Ecto neural progenitor cell (in vitro differentiated cells): ENCODE measurements at regions not wholly inside any gene's neighbourhood (a gene's known extent, or its start where the extent isn't known, plus 50 kb on each side); places are given as distances from the start of the nearest gene placed in this dataset.
A peak's percentile ranks its signal among the peaks of the same experiment; 100 is the strongest.
"Not testable (repeated sequence)": the region's sequence is repeated elsewhere in the genome, so short reads cannot be mapped to it uniquely, and the experiment has no call there.

ENCODE experiments used
- DNase-seq: peaks from one replicate; pipeline ENCODE4 v3.0.0-alpha.2; 2018; ENCODE audit warnings: low spot score

DNA sequence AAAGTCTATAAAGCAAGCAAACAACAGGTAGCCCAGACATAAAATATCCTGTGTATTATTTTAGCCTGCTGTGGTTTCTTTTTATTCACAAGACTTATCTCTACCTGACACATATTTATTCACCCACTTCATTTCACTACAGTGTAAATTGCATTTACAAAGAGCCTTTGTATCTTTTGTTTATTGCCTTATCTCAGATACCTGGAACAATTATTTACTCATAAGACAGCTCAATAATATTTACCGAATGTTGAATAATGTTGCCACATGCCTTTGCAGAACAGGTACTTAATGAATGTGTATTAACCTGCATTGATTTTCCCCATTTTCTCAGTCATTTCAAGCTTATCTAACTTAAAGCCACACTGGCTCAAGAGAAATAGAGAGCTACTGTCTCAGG lies 603.6 kb downstream of the FBXO15 start:
- DNase-seq: no peak

GRCh38 chr18:73535990-73536389 lies 611.6 kb downstream of the FBXO15 start:
- no peak for DNase-seq

DNA sequence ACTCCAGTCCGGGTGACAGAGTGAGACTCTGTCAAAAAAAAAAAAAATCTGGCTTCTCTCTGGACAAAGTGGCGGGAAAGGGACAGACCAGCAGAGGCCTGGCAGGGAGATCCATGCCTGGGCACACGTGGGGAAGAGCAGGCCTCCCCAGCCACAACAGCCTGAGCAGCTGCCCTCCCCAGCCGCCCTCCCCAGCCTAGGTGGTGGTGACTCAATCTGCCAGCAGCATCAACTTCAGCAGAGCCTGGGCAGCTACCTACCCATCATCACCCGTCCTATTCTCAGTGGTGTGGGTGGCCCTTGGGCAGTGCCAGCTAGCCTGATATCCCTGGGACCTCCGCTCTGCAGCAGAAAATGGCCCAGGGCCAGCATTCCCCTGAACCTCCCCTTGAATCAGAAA lies 612.4 kb downstream of the FBXO15 start:
- DNase-seq: no peak

DNA sequence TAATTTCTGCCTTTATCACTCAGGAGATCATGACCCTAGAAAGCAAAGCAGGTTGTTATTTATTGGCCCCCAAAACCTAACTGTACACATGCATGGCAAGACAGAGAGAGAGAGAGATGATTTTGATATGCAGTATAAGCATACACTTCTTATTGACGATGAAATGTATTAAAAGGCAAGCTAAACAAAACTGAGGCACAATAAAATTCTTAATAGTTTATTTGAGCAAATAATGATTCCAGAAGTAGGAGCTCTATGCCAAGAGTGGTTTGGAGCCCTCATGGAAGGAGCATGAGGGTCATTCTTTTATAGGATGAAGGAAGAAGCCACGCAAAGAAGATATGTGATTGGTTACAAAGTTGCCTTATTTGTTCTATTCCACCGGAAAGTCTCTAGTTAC lies 616.0 kb downstream of the FBXO15 start:
- DNase-seq: no peak

GRCh38 chr18:73528066-73528465 lies 619.6 kb downstream of the FBXO15 start:
- DNase-seq: no peak

DNA sequence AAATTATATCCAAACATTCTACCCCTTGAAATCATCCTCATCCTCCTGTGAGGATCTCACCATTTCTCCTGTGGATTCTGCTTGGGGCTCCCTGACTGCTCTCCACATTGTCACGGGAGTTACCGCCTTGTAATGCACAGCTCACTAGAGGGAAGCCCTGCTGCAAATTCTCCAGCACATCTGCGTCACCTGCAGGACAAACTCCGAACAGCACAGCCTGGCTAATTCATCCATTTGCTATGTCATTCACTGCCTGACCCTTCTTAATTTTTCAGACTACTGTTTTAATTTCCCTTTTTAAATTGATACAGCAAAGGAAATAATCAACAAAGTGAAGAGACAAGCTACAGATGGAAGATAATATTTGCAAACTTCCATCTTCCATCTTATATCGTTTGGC lies 627.4 kb downstream of the FBXO15 start:
- DNase-seq: peak; percentile 62

- DNase-seq: not testable (repeated sequence)
Observed at GRCh38 chr18:73516056-73516455, 631.6 kb downstream of the FBXO15 start.

GRCh38 chr18:73514449-73514848 lies 633.2 kb downstream of the FBXO15 start:
- no peak for DNase-seq

GRCh38 chr18:73511771-73512503 lies 635.7 kb downstream of the FBXO15 start:
- no peak for DNase-seq

DNA sequence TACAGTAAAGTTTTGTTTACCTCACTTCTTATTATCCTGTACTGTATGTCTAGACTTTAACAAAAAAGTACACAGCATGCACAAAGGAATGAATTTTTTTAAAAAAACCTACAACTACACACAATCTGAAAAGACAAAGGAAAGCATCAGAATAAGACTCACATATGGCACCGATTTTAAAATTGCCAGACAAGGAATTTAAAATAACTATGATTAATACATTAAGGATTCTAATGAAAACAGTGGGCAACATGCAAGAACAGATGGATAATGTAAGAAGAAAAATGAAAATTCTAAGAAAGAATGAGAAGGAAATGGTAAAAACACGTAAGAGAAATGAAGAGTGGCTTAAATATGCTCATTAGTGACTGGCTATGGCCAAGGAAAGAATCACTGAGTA lies 638.2 kb downstream of the FBXO15 start:
- DNase-seq: no peak

DNA sequence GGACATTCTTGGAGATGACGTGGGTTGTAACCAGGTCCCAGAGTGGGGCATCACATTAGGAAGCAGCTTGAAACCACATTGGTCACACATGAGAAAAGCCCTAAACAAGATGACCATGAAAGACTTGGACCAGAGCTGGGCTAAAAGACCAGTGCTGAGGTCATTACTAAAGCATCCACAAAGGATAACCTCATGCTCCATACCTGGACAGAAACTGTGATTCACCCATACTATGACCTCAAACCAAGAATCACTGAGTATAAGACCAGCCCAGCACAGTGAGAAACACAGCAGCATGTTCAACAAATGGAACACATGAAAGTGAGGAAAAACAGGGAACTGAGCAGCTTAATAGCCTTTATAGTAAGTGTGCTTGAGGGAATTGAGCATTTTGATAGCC lies 635.5 kb upstream of the NETO1 start:
- DNase-seq: no peak

DNA sequence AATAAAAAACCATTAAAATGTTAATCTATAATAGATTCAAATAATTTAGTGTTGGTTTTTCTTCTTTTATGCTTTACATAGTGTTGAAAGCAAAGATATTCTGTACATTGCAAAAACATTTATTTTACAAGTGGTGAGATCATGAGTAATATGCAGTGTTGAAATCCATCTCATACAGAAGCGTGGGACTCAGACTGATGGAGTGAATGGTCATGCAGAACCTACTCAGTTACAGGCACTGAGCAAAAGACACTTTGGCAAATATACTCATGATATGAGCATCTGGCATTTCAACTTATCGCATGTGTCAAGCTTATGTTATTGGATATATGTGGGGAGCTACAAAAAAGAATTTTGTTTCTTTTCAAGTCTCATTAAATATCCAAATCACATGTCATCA lies 620.2 kb upstream of the NETO1 start:
- DNase-seq: no peak

- no peak for DNase-seq
Observed at GRCh38 chr18:73485166-73485565, 617.4 kb upstream of the NETO1 start.

- no peak for DNase-seq
Observed at GRCh38 chr18:73482901-73483300, 615.1 kb upstream of the NETO1 start.

DNA sequence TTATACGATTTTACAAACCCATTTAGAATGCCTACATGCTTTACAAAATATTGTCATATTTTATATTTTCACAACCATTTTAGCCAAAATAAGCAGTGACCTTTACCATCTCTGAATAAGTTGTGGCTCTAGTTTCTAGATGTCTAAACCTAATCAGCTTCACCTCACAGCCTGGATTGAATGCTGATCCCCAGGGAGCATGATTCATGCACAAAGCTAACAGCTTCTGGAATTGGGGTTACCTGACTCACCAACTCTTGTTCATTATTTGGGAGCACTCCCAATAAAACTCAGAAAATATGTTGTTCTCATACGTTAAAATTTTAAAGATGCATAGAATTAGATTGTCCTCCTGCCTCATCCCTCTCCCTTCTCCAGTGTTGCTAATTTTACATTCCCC lies 611.7 kb upstream of the NETO1 start:
- no peak for DNase-seq

GRCh38 chr18:73478191-73478590 lies 610.4 kb upstream of the NETO1 start:
- DNase-seq: no peak

DNA sequence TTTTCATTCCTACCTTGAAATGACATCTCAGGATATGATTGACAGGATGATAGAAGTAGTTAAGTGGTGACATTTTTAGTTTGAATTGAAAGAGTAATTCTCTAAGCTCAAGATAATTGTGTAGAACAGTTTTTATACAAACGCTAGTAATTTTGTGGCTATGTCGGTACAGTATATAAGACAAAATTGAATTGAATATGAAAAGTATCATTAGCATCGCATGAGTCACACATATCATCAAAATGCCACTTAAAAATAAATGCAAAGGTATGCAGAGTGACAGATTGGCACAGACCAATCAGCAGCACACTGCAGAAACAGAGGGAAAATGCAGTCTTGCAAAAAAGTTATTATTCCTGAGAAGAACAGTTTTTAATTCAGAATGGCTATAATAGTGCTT lies 608.2 kb upstream of the NETO1 start:
- DNase-seq: no peak

GRCh38 chr18:73462092-73462491 lies 594.3 kb upstream of the NETO1 start:
- DNase-seq: no peak

- DNase-seq: no peak
Observed at GRCh38 chr18:73461780-73462059, 593.9 kb upstream of the NETO1 start.

DNA sequence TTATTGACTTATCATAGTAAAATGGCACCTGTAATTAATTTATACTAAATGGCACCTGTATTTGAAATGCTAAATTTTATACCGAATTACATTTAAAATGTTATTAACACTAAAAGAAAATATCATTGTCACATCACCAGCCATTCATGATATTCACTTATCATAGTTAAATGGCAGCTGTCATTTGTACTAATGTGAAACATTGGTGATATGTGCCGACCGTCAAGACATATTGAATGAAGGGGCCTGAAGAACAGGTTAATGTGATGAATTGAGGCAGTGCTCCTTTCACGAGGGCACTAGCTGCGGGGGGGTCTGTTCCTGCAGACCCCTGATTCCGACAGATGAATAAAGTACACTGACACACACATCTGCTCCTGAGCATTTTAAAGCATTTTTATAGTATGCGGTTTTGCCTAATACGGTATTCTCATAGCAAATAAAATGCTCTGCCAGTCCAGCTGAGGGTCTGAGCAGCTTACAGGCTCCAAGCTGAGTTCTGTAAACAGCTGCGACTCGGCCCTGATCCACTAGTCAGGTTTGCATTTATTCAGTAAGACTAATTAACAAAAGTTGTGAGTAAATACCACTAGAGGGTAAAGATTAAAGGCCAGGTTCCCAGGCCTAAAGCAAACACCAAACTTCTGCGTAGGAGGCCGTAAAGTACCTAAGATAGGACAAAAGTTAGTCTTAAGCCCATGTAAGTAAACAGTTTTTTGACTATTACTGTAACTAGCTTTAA lies 593.4 kb upstream of the NETO1 start:
- DNase-seq: peak; percentile 46

- no peak for DNase-seq
Observed at GRCh38 chr18:73458186-73458964, 590.6 kb upstream of the NETO1 start.

DNA sequence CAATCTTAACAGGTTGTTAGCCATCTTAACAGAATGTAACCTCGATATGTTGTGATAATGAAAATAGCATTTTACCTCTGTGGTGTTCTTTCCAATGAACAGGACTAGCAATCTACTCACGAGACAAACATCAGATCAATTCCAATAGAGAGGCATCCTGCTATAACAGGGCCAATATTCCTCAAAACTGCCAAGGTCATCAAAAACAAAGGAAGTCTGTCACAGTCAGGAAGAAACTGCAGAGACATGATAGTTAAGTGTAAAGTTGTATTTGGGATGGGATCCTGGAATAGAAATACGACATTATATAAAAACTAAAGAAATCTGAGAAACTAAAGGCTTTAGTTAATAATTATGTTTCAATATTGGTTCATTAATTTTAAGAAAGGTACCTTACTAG lies 588.9 kb upstream of the NETO1 start:
- no peak for DNase-seq

DNA sequence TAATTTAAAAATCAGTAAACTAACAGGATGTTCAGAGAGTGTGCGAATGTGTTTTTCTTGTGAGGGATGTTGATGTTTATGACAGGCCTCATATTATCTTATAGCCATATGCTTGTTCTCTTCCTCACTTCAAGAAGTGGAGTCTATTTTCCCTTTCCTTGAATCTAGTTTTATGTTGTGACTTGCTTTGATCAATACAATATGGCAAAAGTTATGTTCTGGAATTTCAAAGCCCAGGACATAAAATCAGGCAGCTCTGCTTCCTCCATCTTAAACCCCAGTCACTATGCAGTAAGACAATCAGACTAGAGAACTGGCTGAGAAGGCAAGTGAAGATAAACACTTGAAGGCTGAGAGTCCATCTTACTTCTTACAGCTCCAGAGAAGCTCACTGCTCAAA lies 585.1 kb upstream of the NETO1 start:
- DNase-seq: no peak
